ENCODE measurements at regions not wholly inside any gene's neighbourhood (a gene's known extent, or its start where the extent isn't known, plus 50 kb on each side); places are given as distances from the start of the nearest gene placed in this dataset.
"Not testable (repeated sequence)": the region's sequence is repeated elsewhere in the genome, so short reads cannot be mapped to it uniquely, and the experiment has no call there.

DNA sequence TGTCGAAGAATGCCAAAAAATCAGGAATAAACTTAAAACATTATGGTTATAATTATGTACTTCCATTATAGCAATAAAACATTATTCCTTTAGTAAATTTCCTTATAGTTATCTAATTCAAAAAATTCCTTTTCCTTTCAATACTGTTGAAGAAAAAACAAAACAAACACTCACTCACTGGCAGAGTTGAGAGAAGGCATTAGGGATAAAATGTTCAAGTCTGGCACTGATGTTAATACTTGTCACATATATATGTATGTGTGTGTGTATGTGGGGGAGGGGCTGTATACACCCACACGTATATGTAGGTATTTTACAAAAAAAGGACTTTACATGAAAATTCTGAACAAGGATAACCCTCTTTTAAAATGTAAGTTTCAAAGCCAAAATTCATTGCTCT lies 150.2 kb upstream of the MEOX2 start:
- Mint-ChIP-seq H3K9me3 (ENCODE audit: low read depth) (no peaks in the 10 kb centered on the region), H3K27ac (no peak overlapping the region), H3K36me3 (no peaks in the 10 kb centered on the region), H3K4me3 (no peak overlapping the region), H3K27me3 (no peaks in the 10 kb centered on the region), H3K4me1 (ENCODE audit: low read depth) (no peaks in the 10 kb centered on the region)

DNA sequence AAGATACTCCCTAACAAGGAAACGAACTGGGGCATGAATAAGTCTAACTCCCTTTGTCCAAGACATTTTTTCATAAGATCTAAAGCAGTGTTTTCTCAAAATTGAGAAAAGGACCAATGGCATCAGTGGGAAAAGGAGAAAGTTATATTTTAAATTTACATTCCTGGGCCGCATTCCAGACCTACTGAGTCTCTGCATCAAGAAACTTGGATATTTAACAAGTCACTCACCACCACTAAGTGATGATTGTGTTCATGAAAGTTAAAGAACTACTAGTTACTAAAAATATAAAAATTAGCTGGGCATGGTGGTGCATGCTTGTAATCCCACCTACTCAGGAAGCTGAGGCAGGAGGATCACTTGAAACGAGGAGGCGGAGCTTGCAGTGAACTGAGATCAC lies 149.6 kb upstream of the MEOX2 start:
- H3K36me3 Mint-ChIP-seq, result no peaks in the 10 kb centered on the region
- no peak overlapping the region for H3K27ac Mint-ChIP-seq
- no peak overlapping the region for H3K4me3 Mint-ChIP-seq
- H3K9me3 Mint-ChIP-seq (ENCODE audit: low read depth), result no peaks in the 10 kb centered on the region
- no peaks in the 10 kb centered on the region for H3K27me3 Mint-ChIP-seq
- H3K4me1 Mint-ChIP-seq (ENCODE audit: low read depth), result no peaks in the 10 kb centered on the region

DNA sequence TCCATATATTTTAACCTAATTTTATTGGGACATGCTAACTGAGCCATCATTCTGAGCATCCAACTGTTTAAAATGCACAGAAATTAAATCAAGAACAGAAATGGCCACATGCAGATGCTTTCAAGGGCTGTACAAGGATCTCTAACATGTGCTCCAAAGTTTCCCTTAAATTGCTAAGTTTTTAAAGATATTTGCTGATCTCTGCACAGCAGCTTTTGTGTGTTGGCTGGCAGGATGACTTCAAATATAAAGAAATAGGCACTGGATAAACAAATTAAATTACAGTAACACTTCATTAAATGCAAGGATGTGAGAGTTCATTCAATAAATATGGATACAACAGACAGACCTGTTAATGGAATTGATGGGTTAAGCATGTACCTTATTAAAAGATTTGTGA lies 148.0 kb upstream of the MEOX2 start:
- H3K27me3 Mint-ChIP-seq, result no peaks in the 10 kb centered on the region

DNA sequence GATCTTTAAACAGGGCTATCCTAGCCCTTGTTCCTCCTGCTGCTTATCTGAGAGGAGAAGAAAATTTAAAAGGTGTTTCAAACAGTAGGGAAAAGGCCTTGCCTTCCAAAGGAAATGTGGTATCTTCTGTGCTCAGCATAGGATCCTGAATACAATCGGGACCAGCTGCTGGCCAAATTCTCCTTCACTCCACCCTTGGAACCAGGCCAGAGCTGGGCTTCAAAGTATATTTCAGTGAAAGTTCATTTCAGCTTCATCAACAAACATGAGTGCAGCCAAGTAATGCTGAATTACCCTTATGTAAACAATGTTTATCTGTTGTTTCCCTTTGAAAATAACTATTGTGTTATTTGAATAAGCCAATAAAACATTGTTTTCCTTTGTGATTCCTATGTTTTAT lies 146.5 kb upstream of the MEOX2 start:
- no peaks in the 10 kb centered on the region for H3K36me3 Mint-ChIP-seq
- H3K4me1 Mint-ChIP-seq (ENCODE audit: low read depth), result no peaks in the 10 kb centered on the region
- H3K9me3 Mint-ChIP-seq (ENCODE audit: low read depth), result no peaks in the 10 kb centered on the region
- H3K27me3 Mint-ChIP-seq, result no peaks in the 10 kb centered on the region
- H3K27ac Mint-ChIP-seq, result no peak overlapping the region
- no peak overlapping the region for H3K4me3 Mint-ChIP-seq

More for the DNA sequence above, 148.0 kb upstream of the MEOX2 start:
- H3K36me3 Mint-ChIP-seq, result no peaks in the 10 kb centered on the region
- no peaks in the 10 kb centered on the region for H3K4me1 Mint-ChIP-seq (ENCODE audit: low read depth)
- H3K27ac Mint-ChIP-seq, result no peak overlapping the region
- H3K4me3 Mint-ChIP-seq, result no peak overlapping the region
- no peaks in the 10 kb centered on the region for H3K9me3 Mint-ChIP-seq (ENCODE audit: low read depth)

DNA sequence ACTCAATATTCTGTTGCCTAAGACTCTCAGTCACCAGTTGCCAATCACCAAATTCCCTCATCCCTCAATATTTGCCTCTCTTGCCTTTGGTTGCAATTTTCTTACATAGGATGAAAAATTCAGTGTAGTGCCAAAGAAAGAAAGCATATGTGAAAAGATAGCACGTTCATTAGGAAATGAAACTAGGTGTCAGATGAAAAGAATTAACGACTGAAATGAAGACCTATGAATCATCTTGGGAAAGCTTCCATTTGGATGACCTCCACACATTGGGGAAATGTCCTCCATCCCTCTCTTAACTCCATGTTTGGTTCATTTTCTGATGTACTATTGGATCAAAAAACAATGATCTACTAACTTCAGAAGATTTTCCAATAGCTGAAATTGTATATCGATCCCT lies 145.1 kb upstream of the MEOX2 start:
- H3K27me3 Mint-ChIP-seq, result no peaks in the 10 kb centered on the region
- no peak overlapping the region for H3K27ac Mint-ChIP-seq
- H3K4me1 Mint-ChIP-seq (ENCODE audit: low read depth), result no peaks in the 10 kb centered on the region
- no peaks in the 10 kb centered on the region for H3K36me3 Mint-ChIP-seq
- H3K9me3 Mint-ChIP-seq (ENCODE audit: low read depth), result no peaks in the 10 kb centered on the region
- no peak overlapping the region for H3K4me3 Mint-ChIP-seq

DNA sequence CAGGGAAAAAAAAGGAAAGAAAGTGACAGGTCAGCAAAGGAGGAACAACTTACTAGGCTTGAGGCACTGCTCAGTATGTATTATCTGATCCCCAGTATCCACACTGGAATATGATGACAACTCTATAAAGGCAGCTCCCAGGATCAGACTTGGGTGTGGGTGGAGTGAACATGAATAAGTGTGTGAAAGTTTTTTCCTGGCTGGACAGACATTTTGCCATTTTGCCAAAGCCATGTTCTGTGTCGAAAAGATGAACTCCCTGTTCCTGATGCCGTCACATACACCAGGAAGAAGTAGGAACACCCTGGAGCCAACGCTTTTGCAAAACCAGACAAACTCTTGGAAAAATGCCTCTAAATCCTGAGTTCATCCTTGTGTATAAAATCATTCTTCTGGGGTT lies 143.2 kb upstream of the MEOX2 start:
- H3K27me3 Mint-ChIP-seq, result no peaks in the 10 kb centered on the region
- no peaks in the 10 kb centered on the region for H3K4me1 Mint-ChIP-seq (ENCODE audit: low read depth)
- no peak overlapping the region for H3K4me3 Mint-ChIP-seq
- peaks cover under 1% of the 10 kb centered on the region for H3K9me3 Mint-ChIP-seq (ENCODE audit: low read depth)
- H3K27ac Mint-ChIP-seq, result no peak overlapping the region
- no peaks in the 10 kb centered on the region for H3K36me3 Mint-ChIP-seq

DNA sequence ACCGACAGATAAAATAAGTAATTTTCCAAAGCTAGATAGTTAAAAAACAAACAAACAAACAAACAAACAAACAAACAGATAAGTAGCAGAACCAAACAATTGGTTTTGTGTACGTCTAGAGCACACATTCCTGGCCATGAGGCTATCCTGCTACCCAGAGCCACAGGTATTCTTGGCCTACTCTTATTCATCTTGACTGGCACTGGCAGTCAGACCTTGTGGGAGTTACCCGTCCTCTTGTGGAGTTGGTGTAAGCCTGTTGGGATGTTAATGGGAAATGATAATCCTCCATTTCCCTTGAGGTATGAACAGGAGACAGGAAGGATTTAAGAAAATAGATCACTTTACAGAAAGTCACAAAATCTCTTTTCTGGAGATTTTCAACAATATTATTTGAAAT lies 142.4 kb upstream of the MEOX2 start:
- Mint-ChIP-seq H3K4me3 (no peak overlapping the region), H3K4me1 (ENCODE audit: low read depth) (no peaks in the 10 kb centered on the region), H3K36me3 (no peaks in the 10 kb centered on the region), H3K27ac (no peak overlapping the region), H3K9me3 (ENCODE audit: low read depth) (peaks cover 4% of the 10 kb centered on the region), H3K27me3 (no peaks in the 10 kb centered on the region)

DNA sequence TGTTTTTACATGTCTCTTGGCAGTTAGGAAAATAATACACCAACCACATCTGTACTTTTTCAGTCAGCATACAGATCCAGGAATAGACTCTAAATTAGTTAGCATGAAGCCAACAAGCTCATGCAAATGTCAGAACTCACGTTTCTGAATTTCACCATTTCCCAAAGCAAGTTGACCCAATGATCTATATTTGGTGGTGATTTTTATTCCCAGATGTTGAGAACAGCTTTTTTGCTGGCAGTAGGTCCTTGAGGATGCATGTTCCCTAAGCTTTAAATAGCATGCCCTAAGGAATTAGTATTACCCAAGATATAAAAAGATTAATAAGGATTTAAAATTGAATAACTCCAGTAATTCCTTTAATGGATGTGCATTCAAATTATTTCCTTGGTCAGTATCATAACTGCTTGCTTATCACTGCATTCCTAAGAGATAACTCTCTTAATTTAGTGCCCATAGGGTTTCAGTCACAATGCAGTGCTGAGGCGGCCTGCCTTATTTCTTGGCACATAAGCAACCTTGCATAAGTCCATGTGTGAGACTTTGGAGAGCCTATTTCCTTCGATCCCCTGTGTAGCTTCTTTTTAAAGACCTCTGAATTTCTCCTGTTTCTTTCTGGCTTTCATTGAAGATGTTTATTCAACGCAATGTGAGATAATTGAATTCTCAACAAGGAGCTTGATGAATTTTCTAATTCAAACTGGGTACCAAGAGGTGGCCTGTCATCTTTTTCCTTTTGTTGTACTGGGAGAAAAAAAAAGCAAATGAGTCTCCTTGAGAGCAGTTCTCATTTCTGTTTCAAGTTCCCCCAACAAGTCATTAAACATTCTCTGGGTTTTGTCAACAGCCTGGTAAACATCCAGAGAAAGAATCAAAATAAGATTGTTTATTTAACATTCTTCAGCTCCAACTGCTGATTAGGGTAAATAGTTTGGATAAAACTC lies 135.3 kb upstream of the MEOX2 start:
- Mint-ChIP-seq H3K36me3 (no peaks in the 10 kb centered on the region), H3K4me1 (ENCODE audit: low read depth) (no peaks in the 10 kb centered on the region), H3K9me3 (ENCODE audit: low read depth) (peaks cover 5% of the 10 kb centered on the region), H3K27ac (no peak overlapping the region), H3K27me3 (no peaks in the 10 kb centered on the region), H3K4me3 (no peak overlapping the region)

DNA sequence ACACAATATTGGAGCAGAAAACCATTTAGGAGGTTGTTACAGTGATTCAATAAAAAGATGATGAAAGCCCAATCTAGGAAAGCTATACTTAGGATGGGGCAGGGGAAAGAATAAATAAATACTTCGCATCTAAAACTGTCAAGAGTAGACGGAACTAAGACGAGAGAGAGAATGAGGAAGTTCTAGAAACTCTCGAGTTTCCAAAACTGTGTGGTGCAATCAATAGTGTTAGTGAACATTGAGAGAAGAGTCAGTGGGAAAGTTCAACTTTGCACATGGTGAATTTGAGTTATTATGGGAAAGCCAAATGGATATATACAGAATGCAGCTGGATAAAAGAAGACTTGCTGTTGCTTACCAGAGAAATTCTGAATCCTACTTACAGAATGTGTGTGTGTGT lies 133.8 kb upstream of the MEOX2 start:
- Mint-ChIP-seq H3K9me3 (ENCODE audit: low read depth) (peaks cover 8% of the 10 kb centered on the region), H3K27me3 (no peaks in the 10 kb centered on the region), H3K4me1 (ENCODE audit: low read depth) (no peaks in the 10 kb centered on the region), H3K27ac (no peak overlapping the region), H3K36me3 (no peaks in the 10 kb centered on the region), H3K4me3 (no peak overlapping the region)

DNA sequence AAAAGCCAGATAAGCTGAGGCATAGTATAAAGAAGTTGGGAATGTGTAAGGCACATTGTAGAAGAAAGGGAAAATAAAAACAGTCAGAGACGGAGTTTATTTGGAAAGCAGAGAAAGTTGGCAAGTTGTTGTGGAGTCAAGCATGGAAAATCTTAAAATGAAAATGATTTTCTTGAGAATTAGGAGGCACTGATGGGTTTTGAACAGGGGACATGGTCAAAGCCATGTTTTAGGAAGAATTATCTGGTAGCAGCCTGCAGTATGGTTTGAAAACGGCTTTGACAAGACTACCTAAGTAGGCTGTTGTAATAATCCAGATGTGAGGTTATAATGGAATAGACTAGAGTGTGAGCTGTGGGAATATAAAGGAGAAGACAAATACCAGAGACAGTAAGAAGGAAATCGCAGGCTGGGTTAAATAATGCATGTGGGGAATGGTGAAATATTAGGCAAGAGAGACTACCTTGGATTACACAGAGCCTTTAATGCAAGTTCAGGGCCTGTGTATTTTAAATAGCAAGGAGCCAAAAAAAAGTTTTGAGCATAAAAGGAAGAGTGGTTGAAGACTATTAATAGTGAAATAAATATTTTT lies 130.4 kb upstream of the MEOX2 start:
- Mint-ChIP-seq H3K36me3 (no peaks in the 10 kb centered on the region), H3K4me3 (no peak overlapping the region), H3K27ac (no peak overlapping the region), H3K9me3 (ENCODE audit: low read depth) (peaks cover 7% of the 10 kb centered on the region), H3K4me1 (ENCODE audit: low read depth) (no peaks in the 10 kb centered on the region), H3K27me3 (no peaks in the 10 kb centered on the region)

DNA sequence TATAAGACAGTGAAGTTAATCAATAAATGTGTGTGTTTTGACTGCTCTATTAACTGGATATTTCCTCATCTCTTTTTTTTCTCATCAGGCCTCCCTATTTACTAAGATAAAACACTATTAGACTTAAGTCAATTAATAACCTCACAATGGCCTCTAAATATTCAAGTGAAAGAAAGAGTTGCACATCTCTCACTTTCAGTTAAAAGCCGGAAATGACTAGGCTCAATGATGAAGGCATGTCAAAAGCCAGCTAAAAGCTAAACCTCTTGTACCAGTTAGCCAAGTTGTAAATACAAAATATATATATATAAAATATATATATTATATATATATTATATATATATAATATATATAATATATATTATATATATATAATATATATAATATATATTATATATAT lies 127.0 kb upstream of the MEOX2 start:
- Mint-ChIP-seq H3K27me3 (no peaks in the 10 kb centered on the region), H3K27ac (no peak overlapping the region), H3K4me1 (ENCODE audit: low read depth) (no peaks in the 10 kb centered on the region), H3K4me3 (no peak overlapping the region), H3K36me3 (no peaks in the 10 kb centered on the region), H3K9me3 (ENCODE audit: low read depth) (peaks cover 7% of the 10 kb centered on the region)

DNA sequence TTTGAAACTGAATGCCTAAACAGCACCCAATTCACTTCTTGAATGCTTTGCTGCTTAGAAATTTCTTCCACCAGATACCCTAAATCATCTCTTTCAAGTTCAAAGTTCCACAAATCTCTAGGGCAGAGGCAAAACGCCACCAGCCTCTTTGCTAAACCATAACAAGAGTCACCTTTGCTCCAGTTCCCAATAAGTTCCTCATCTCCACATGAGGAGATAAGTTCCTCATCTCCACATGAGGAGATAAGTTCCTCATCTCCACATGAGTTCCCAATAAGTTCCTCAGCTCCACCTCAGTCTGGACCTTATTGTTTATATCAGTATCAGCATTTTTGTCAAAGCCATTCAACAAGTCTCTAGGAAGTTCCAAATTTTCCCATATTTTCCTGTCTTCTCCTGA lies 123.9 kb upstream of the MEOX2 start:
- not testable (repeated sequence) for H3K9me3 Mint-ChIP-seq (ENCODE audit: low read depth); H3K27me3 Mint-ChIP-seq; H3K4me3 Mint-ChIP-seq; H3K27ac Mint-ChIP-seq; H3K36me3 Mint-ChIP-seq; H3K4me1 Mint-ChIP-seq (ENCODE audit: low read depth)

DNA sequence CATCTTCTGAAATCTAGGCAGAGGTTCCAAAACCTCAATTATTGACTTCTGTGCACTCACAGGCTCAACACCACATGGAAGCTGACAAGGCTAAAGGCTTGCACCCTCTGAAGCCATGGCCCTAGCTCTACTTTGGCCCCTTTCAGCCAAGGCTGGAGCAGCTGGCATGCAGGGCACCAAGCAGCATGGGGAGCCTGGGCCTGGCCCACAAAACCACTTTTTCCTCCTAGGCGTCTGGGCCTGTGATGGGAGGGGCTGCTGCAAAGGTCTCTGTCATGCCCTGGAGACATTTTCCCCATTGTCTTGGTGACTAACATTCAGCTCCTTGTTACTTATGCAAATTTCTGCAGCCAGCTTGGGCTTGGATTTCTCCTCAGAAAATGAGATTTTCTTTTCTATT lies 123.5 kb upstream of the MEOX2 start:
- H3K9me3 Mint-ChIP-seq (ENCODE audit: low read depth); H3K4me1 Mint-ChIP-seq (ENCODE audit: low read depth); H3K27me3 Mint-ChIP-seq; H3K4me3 Mint-ChIP-seq; H3K27ac Mint-ChIP-seq; H3K36me3 Mint-ChIP-seq: not testable (repeated sequence)

DNA sequence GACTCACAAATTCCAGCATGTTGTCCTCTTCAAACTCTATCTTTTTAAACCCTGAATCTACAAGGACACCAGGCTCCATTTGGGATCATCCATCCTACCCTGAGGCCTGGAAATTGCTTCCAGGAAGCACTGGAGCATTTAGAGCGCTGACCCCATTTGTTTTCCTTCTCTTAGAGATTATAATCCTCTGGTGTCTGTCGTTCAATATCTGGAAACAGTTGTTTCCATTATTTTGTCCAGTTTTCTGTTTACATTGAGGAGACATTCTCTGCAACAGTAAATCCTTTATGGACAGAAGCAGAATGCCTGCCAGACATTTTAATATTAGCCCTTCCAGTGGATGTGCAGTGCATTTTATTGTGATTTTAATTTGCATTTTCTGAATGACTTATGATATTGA lies 119.4 kb upstream of the MEOX2 start:
- no peak overlapping the region for H3K27ac Mint-ChIP-seq
- no peak overlapping the region for H3K4me3 Mint-ChIP-seq
- H3K4me1 Mint-ChIP-seq (ENCODE audit: low read depth), result no peaks in the 10 kb centered on the region
- no peaks in the 10 kb centered on the region for H3K36me3 Mint-ChIP-seq
- no peaks in the 10 kb centered on the region for H3K9me3 Mint-ChIP-seq (ENCODE audit: low read depth)
- H3K27me3 Mint-ChIP-seq, result no peaks in the 10 kb centered on the region

DNA sequence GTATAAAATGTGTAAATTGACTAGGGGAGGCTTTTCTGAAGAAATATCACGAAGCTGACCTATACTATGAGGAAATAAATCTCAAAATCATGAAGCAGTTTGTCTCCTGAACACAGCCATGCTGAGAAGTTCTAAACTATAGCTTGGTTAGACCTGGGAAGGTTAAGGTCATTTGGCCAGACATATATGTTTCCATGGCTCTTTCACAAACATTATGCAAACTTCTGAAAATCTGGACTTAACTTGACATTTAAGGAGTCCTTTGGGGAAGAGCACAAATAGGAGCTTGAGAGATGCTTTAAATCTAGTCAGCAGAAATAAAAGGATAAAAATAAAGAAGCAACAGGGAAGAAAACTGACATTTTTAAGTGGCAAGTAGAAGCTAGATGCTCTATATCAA lies 115.9 kb upstream of the MEOX2 start:
- Mint-ChIP-seq H3K4me1 (ENCODE audit: low read depth) (no peaks in the 10 kb centered on the region), H3K27ac (no peak overlapping the region), H3K9me3 (ENCODE audit: low read depth) (no peaks in the 10 kb centered on the region)

DNA sequence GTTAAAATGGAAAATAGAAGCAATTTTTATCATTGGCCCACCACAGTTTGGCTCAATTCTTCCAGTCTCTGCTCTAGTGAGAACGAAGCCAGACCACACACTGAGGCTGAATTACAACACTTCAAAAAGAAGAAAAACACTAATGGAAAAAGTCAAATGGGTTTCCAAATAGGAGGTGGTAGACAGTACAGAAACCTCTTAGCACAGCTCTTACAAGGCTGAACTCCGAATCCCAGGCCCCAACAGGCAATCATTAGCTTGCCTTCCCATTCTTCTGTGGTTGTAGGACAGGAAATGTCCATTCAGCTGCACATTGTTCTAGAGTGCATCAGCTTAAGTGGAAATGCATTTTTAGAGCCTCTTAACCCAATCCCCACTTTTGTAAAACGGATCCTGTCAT lies 115.1 kb upstream of the MEOX2 start:
- no peak overlapping the region for H3K27ac Mint-ChIP-seq
- no peaks in the 10 kb centered on the region for H3K9me3 Mint-ChIP-seq (ENCODE audit: low read depth)
- H3K4me1 Mint-ChIP-seq (ENCODE audit: low read depth), result no peaks in the 10 kb centered on the region
- H3K36me3 Mint-ChIP-seq, result no peaks in the 10 kb centered on the region
- H3K27me3 Mint-ChIP-seq, result no peaks in the 10 kb centered on the region
- no peak overlapping the region for H3K4me3 Mint-ChIP-seq

More for the DNA sequence above, 115.9 kb upstream of the MEOX2 start:
- Mint-ChIP-seq H3K27me3 (no peaks in the 10 kb centered on the region), H3K36me3 (no peaks in the 10 kb centered on the region), H3K4me3 (no peak overlapping the region)
